Stimulated activated CD4-positive, alpha-beta T cell treated with anti-CD3 and anti-CD28 coated beads, Interleukin-1b, Interleukin-23, amount 100 ng/mL, for 48 hours (primary cell): ENCODE measurements at regions not wholly inside any gene's neighbourhood (a gene's known extent, or its start where the extent isn't known, plus 50 kb on each side); places are given as distances from the start of the nearest gene placed in this dataset.

Experiments
- DNase-seq: peaks from one replicate; pipeline ENCODE4 v3.0.0-alpha.2; 2020

- no peak for DNase-seq
Observed at GRCh38 chr4:171759274-171759673, 53.9 kb upstream of the GALNTL6 start.

- no peak for DNase-seq
Observed at GRCh38 chr4:171751538-171751937, 61.7 kb upstream of the GALNTL6 start.

- DNase-seq = no peak
Observed at GRCh38 chr4:171746418-171746817, 66.8 kb upstream of the GALNTL6 start.

GRCh38 chr4:171742436-171742835 is 70.8 kb upstream of the GALNTL6 start:
- no peak for DNase-seq

- DNase-seq = no peak
Observed at GRCh38 chr4:171727185-171727584, 86.0 kb upstream of the GALNTL6 start.

GRCh38 chr4:171721937-171722336 is 91.3 kb upstream of the GALNTL6 start:
- DNase-seq = no peak

- DNase-seq = no peak
Observed at GRCh38 chr4:171719691-171720090, 93.5 kb upstream of the GALNTL6 start.

- DNase-seq = no peak
Observed at GRCh38 chr4:171718665-171719064, 94.5 kb upstream of the GALNTL6 start.

GRCh38 chr4:171718069-171718468 is 95.1 kb upstream of the GALNTL6 start:
- no peak for DNase-seq

- DNase-seq = no peak
Observed at GRCh38 chr4:171717231-171717741, 95.9 kb upstream of the GALNTL6 start.

GRCh38 chr4:171715973-171716372 is 97.2 kb upstream of the GALNTL6 start:
- no peak for DNase-seq

- DNase-seq = no peak
Observed at GRCh38 chr4:171714791-171715454, 98.3 kb upstream of the GALNTL6 start.

GRCh38 chr4:171710743-171711142 is 102.5 kb upstream of the GALNTL6 start:
- no peak for DNase-seq

- DNase-seq = no peak
Observed at GRCh38 chr4:171676555-171677215, 136.5 kb upstream of the GALNTL6 start.

GRCh38 chr4:171674781-171675180 is 138.4 kb upstream of the GALNTL6 start:
- DNase-seq = no peak

- no peak for DNase-seq
Observed at GRCh38 chr4:171668403-171668802, 144.8 kb upstream of the GALNTL6 start.

- DNase-seq = no peak
Observed at GRCh38 chr4:171667906-171668305, 145.3 kb upstream of the GALNTL6 start.

- no peak for DNase-seq
Observed at GRCh38 chr4:171651071-171651470, 162.1 kb upstream of the GALNTL6 start.

GRCh38 chr4:171650543-171650942 is 162.7 kb upstream of the GALNTL6 start:
- DNase-seq = no peak

- DNase-seq = no peak
Observed at GRCh38 chr4:171648926-171649325, 164.3 kb upstream of the GALNTL6 start.

- DNase-seq = no peak
Observed at GRCh38 chr4:171646984-171647383, 166.2 kb upstream of the GALNTL6 start.

GRCh38 chr4:171644430-171645057 is 168.7 kb upstream of the GALNTL6 start:
- no peak for DNase-seq

GRCh38 chr4:171639540-171639939 is 173.7 kb upstream of the GALNTL6 start:
- DNase-seq = no peak

GRCh38 chr4:171636606-171637005 is 176.6 kb upstream of the GALNTL6 start:
- no peak for DNase-seq
